Mesenchymal stem cell (in vitro differentiated cells and primary cell): ENCODE measurements at regions not wholly inside any gene's neighbourhood (a gene's known extent, or its start where the extent isn't known, plus 50 kb on each side); places are given as distances from the start of the nearest gene placed in this dataset.

ENCODE experiments used
- DNase-seq: peaks from one replicate; pipeline ENCODE4 v3.0.0-alpha.2; 2013
- H2AFZ ChIP-seq: one replicate; pipeline ENCODE4 v1.6.1; 2013; ENCODE audit warnings: low read depth, mild to moderate bottlenecking, control low read depth, inconsistent platforms, low read length, moderate library complexity
- H2AK5ac ChIP-seq: 2 replicates; pipeline ENCODE4 v1.6.1; 2013; ENCODE audit warnings: low read length, moderate library complexity, mild to moderate bottlenecking, inconsistent platforms; ENCODE audit not compliant: severe bottlenecking
- H2BK120ac ChIP-seq: one replicate; pipeline ENCODE4 v1.6.1; 2013; ENCODE audit warnings: low read depth, mild to moderate bottlenecking, inconsistent platforms, low read length, moderate library complexity
- H2BK12ac ChIP-seq, 2 experiments: one replicate each; pipeline ENCODE4 v1.6.1; 2013; ENCODE audit warnings: inconsistent platforms in 2 of 2, low read length in 2 of 2, mild to moderate bottlenecking in 2 of 2, moderate library complexity in 2 of 2, control low read depth in 1 of 2
- H2BK15ac ChIP-seq: one replicate; pipeline ENCODE4 v1.6.1; 2013; ENCODE audit warnings: mild to moderate bottlenecking, low read depth, inconsistent platforms; ENCODE audit not compliant: poor library complexity, severe bottlenecking
- H2BK5ac ChIP-seq: 2 replicates; pipeline ENCODE4 v1.6.1; 2013; ENCODE audit warnings: low read depth, mild to moderate bottlenecking, low read length, control low read depth, inconsistent platforms; ENCODE audit not compliant: poor library complexity, severe bottlenecking
- H3K14ac ChIP-seq, 2 experiments: one replicate each; pipeline ENCODE4 v1.6.1; 2013; ENCODE audit warnings: inconsistent platforms in 2 of 2, low read length in 2 of 2, control low read depth in 1 of 2, mild to moderate bottlenecking in 1 of 2, moderate library complexity in 1 of 2
- H3K18ac ChIP-seq, 2 experiments: one replicate each; pipeline ENCODE4 v1.6.1; 2013; ENCODE audit warnings: inconsistent platforms in 2 of 2, low read length in 2 of 2, control low read depth in 1 of 2, low read depth in 1 of 2, mild to moderate bottlenecking in 1 of 2
- H3K23ac ChIP-seq, 2 experiments: one replicate each; pipeline ENCODE4 v1.6.1; 2013; ENCODE audit warnings: inconsistent platforms in 2 of 2, low read length in 2 of 2, mild to moderate bottlenecking in 2 of 2, moderate library complexity in 2 of 2, control low read depth in 1 of 2
- H3K27ac ChIP-seq: 2 replicates; pipeline ENCODE4 v1.5.1; 2013; ENCODE audit warnings: mild to moderate bottlenecking, moderate library complexity, low read length, control low read depth, inconsistent platforms; ENCODE audit not compliant: poor library complexity, severe bottlenecking
- H3K27me3 ChIP-seq, 2 experiments: 2 replicates each; pipeline versions ENCODE4 v1.6.1 to v1.7.0; 2013; ENCODE audit warnings: low read length in 2 of 2, mild to moderate bottlenecking in 2 of 2, moderate library complexity in 2 of 2, control low read depth in 1 of 2, inconsistent platforms in 1 of 2; ENCODE audit not compliant: control insufficient read depth in 1 of 2, insufficient read depth in 1 of 2
- H3K36me3 ChIP-seq, 2 experiments: 2 replicates each; pipeline versions ENCODE4 v1.6.1 to v1.7.0; 2013; ENCODE audit warnings: low read length in 2 of 2, control low read depth in 1 of 2, inconsistent platforms in 1 of 2, low read depth in 1 of 2, mild to moderate bottlenecking in 1 of 2; ENCODE audit not compliant: insufficient read depth in 2 of 2, control insufficient read depth in 1 of 2
- H3K4ac ChIP-seq, 2 experiments: one replicate each; pipeline ENCODE4 v1.6.1; 2013; ENCODE audit warnings: inconsistent platforms in 2 of 2, low read length in 2 of 2, mild to moderate bottlenecking in 2 of 2, moderate library complexity in 2 of 2, control low read depth in 1 of 2, low read depth in 1 of 2
- H3K4me1 ChIP-seq: 2 replicates; pipeline ENCODE4 v1.6.1; 2013; ENCODE audit warnings: low read depth, low read length, control low read depth; ENCODE audit not compliant: control insufficient read depth, insufficient read depth
- H3K4me2 ChIP-seq: 2 replicates; pipeline ENCODE4 v1.6.1; 2013; ENCODE audit warnings: low read length, mild to moderate bottlenecking, inconsistent platforms; ENCODE audit not compliant: poor library complexity, severe bottlenecking
- H3K4me3 ChIP-seq, 2 experiments: 2 replicates each; pipeline versions ENCODE4 v1.5.1 to v1.7.0; 2013; ENCODE audit warnings: low read length in 2 of 2, mild to moderate bottlenecking in 2 of 2, control low read depth in 1 of 2, low read depth in 1 of 2; ENCODE audit not compliant: insufficient read depth in 1 of 2
- H3K79me1 ChIP-seq: replicated peaks from 2 replicates; pipeline ENCODE4 v1.6.1; 2013; ENCODE audit warnings: mild to moderate bottlenecking, control low read depth, low read length, inconsistent platforms; ENCODE audit not compliant: poor library complexity, severe bottlenecking
- H3K9ac ChIP-seq: 2 replicates; pipeline ENCODE4 v1.7.0; 2013; ENCODE audit warnings: mild to moderate bottlenecking, low read length, moderate library complexity
- H3K9me3 ChIP-seq: 2 replicates; pipeline ENCODE4 v1.7.0; 2013; ENCODE audit warnings: mild to moderate bottlenecking, low read length; ENCODE audit not compliant: control insufficient read depth
- H4K8ac ChIP-seq: one replicate; pipeline ENCODE4 v1.6.1; 2013; ENCODE audit warnings: inconsistent platforms, mild to moderate bottlenecking, low read length, moderate library complexity
- H4K91ac ChIP-seq: one replicate; pipeline ENCODE4 v1.6.1; 2013; ENCODE audit warnings: mild to moderate bottlenecking, low read length, inconsistent platforms
- WGBS: methylation state at CpG from one replicate; pipeline ENCODE4 v1.1.7; 2013; ENCODE audit warnings: mixed read lengths; 5-methylcytosine and 5-hydroxymethylcytosine counted together

DNA sequence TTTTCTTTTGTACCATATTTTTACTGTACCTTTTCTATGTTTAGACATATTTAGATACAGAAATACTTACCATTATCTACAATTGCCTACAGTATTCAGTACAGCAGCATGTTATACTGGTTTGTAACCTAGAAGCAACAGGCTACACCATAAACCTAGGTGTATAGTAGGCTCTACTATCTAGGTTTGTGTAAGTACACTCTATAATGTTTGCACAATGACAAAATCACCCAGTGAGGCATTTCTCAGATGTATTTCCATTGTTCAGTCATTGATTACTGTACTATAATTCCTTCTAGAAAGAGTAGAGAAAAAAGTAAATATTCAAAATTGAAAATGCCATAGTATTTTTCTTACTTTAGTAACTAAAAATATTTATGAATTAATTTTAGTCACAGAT, 490.1 kb upstream of the REG3G start:
- H3K79me1 ChIP-seq: no peaks in the 10 kb centered on the region
- no peak overlapping the region for H3K18ac ChIP-seq
- DNase-seq: no peak
- H2BK120ac ChIP-seq: no peak overlapping the region
- H3K23ac ChIP-seq: no peak overlapping the region
- no peak overlapping the region for H2BK15ac ChIP-seq
- H3K27me3 ChIP-seq: no peaks in the 10 kb centered on the region
- H2BK5ac ChIP-seq: no peak overlapping the region
- no peak overlapping the region for H3K4me3 ChIP-seq
- no peak overlapping the region for H2BK12ac ChIP-seq
- no peak overlapping the region for H3K4me2 ChIP-seq
- H3K9ac ChIP-seq: no peak overlapping the region
- H3K14ac ChIP-seq: no peak overlapping the region
- H3K27ac ChIP-seq: no peak overlapping the region
- H3K9me3 ChIP-seq: peaks cover 11% of the 10 kb centered on the region
- no peaks in the 10 kb centered on the region for H3K36me3 ChIP-seq
- no peak overlapping the region for H4K91ac ChIP-seq
- H2AK5ac ChIP-seq: no peak overlapping the region
- no peak overlapping the region for H2AFZ ChIP-seq
- no peak overlapping the region for H4K8ac ChIP-seq
- no peak overlapping the region for H3K4ac ChIP-seq
- no peaks in the 10 kb centered on the region for H3K4me1 ChIP-seq

DNA sequence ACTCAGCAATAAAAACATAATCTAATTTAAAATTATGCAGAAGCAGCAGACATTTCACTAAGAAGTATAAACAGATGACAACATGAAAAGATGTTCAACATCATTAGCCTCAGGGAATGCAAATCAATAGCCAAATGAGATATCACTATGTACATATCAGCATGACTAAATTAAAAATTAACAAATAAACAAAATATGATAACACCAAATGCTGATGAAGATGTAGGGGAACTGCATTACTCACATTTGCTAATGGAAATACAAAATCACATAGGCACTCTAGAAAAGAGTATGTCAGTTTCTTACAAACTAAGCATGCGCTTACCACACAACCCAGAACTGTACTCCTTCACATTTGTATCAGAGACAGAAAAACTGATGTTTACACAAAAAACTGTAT, 487.2 kb upstream of the REG3G start:
- no peak overlapping the region for H3K4ac ChIP-seq
- peaks cover 15% of the 10 kb centered on the region for H3K9me3 ChIP-seq
- H2BK15ac ChIP-seq: no peak overlapping the region
- H2BK12ac ChIP-seq: no peak overlapping the region
- H4K8ac ChIP-seq: no peak overlapping the region
- WGBS: 100% methylated on average over 1 of the region's 1 CpG
- H2BK120ac ChIP-seq: no peak overlapping the region
- no peak overlapping the region for H3K9ac ChIP-seq
- H4K91ac ChIP-seq: no peak overlapping the region
- H3K36me3 ChIP-seq: no peaks in the 10 kb centered on the region
- H3K79me1 ChIP-seq: no peaks in the 10 kb centered on the region
- no peak overlapping the region for H3K4me2 ChIP-seq
- no peak overlapping the region for H2AFZ ChIP-seq
- no peak overlapping the region for H3K27ac ChIP-seq
- no peaks in the 10 kb centered on the region for H3K27me3 ChIP-seq
- no peak overlapping the region for H3K14ac ChIP-seq
- no peak overlapping the region for H3K23ac ChIP-seq
- H3K18ac ChIP-seq: no peak overlapping the region
- DNase-seq: no peak
- H3K4me3 ChIP-seq: no peak overlapping the region
- H2BK5ac ChIP-seq: no peak overlapping the region
- H3K4me1 ChIP-seq: no peaks in the 10 kb centered on the region
- no peak overlapping the region for H2AK5ac ChIP-seq

DNA sequence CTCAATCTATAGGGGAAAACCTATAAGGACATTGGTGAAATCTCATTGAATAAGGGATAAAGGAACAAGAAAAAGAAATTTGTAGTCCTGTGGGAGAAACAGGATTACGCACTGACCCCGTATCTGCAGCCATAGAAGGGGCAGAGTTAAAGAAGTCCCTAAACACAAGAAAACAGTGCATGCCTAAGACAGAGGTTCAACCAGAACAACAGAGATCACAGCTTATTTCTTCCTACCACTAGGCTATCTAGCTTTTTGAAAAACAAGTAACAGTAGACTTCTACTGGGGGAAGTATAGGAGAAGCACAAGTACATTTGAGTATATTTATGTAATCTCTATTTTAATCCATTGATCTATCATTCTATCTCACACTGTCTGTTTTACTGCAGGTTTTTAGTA, 485.2 kb upstream of the REG3G start:
- no peak overlapping the region for H3K9ac ChIP-seq
- no peak overlapping the region for H2AFZ ChIP-seq
- H2AK5ac ChIP-seq: no peak overlapping the region
- H3K18ac ChIP-seq: no peak overlapping the region
- H4K8ac ChIP-seq: no peak overlapping the region
- no peaks in the 10 kb centered on the region for H3K79me1 ChIP-seq
- H3K14ac ChIP-seq: no peak overlapping the region
- H2BK12ac ChIP-seq: no peak overlapping the region
- no peak for DNase-seq
- no peaks in the 10 kb centered on the region for H3K27me3 ChIP-seq
- no peak overlapping the region for H3K4me2 ChIP-seq
- no peak overlapping the region for H2BK120ac ChIP-seq
- peaks cover 21% of the 10 kb centered on the region for H3K9me3 ChIP-seq
- no peak overlapping the region for H3K27ac ChIP-seq
- WGBS: 25% methylated on average over 2 of the region's 2 CpGs
- H3K4me1 ChIP-seq: no peaks in the 10 kb centered on the region
- no peak overlapping the region for H4K91ac ChIP-seq
- no peak overlapping the region for H3K23ac ChIP-seq
- H3K4ac ChIP-seq: no peak overlapping the region
- H2BK15ac ChIP-seq: no peak overlapping the region
- no peak overlapping the region for H3K4me3 ChIP-seq
- no peak overlapping the region for H2BK5ac ChIP-seq
- no peaks in the 10 kb centered on the region for H3K36me3 ChIP-seq

DNA sequence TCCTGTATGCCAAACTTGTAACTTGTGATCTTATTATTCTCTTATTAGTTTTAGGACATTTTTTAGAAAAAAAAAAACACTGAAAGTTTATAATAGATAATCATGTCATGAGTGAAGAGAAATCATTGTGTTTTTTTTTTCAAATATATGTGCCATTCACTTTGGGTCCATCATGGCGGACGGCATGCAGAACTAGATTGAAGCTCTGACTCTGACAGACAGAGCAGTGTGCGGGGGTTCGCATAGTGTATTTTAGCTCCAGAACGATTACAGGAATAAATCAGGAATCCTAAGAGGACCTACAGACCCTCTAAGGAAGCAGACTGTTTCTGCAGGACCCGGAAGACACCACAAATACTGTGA, 484.4 kb upstream of the REG3G start:
- Histone ChIP-seq H3K4me3 (no peak overlapping the region), H4K8ac (no peak overlapping the region), H4K91ac (no peak overlapping the region), H2BK12ac (no peak overlapping the region), H3K23ac (no peak overlapping the region), H3K4me2 (no peak overlapping the region), H3K27ac (no peak overlapping the region), H3K79me1 (no peaks in the 10 kb centered on the region), H3K36me3 (no peaks in the 10 kb centered on the region), H2AFZ (no peak overlapping the region), H3K18ac (no peak overlapping the region), H3K4me1 (no peaks in the 10 kb centered on the region), H2AK5ac (no peak overlapping the region), H2BK15ac (no peak overlapping the region), H3K9ac (no peak overlapping the region), H2BK120ac (peak overlapping the region; percentile 34), H3K27me3 (no peaks in the 10 kb centered on the region), H3K9me3 (peaks cover 21% of the 10 kb centered on the region), H3K4ac (no peak overlapping the region), H3K14ac (no peak overlapping the region), H2BK5ac (no peak overlapping the region)
- no peak for DNase-seq
- WGBS: 90% methylated on average over 5 of the region's 6 CpGs
